Activated CD4-positive, alpha-beta T cell treated with anti-CD3 and anti-CD28 coated beads, Interleukin-2, amount 50 U/mL, for 16 hours (primary cell): ENCODE measurements at regions not wholly inside any gene's neighbourhood (a gene's known extent, or its start where the extent isn't known, plus 50 kb on each side); places are given as distances from the start of the nearest gene placed in this dataset.

Experiments
- DNase-seq: peaks from one replicate; pipeline ENCODE4 v3.0.0-alpha.2; 2020

DNA sequence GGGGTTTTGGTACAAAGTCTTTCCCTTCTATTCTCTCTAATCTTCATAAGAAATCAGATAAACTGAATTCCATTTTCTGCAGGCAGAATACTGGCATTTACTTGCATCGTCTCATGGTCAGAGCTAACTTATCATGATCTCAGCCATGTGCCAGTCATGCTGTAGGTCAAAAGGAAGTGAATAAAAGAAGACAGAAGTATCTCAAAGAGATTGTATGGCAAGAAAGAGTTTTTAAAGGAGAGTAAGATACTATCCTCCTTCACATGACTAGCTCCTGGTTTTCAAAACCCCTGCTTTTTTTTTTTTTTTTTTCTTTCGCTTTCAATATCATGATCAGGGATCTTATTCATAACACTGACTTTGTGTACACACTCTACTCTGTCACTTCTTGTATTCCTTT, 398.3 kb downstream of the C6orf118 start:
- no peak for DNase-seq

DNA sequence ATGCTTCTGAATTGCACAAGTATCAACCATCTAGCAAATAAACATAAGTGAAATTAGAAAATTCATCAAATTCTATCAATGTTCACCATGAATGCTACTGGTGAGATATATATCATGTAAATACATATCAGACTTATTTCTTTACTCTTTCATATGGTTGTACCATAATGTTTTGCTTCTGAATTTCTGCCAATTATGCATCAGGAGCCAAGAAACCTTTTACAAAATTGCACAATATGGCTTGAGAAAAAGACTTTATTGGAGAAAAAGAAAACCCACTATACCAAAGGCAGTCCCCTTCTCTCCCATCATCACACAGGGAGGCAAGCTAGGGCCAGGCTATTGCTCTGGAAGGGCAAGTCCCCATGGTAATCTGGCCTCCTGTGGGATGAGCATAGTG, 402.6 kb downstream of the C6orf118 start:
- no peak for DNase-seq

DNA sequence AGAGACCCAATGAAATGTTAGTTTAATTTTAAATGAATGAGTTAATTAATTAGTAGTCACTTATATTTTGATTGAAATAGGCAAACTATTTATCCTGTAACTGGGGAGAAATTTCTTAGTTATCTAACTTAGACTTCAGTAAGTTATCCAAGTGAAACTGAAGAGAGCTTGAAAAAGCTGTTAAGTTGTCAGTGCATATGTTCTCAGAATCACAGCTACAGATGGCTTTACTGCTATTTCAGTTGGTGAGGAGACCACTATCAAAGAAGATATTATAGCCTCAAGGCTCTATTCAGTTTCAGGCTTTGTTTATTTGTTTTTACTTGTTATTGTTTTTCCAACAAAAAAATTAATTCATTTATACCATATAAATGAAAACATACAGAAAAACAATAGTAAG, 404.1 kb downstream of the C6orf118 start:
- no peak for DNase-seq

- DNase-seq, result no peak
Observed at GRCh38 chr6:164898412-164898811, 411.0 kb downstream of the C6orf118 start.

GRCh38 chr6:164897523-164898235, 411.7 kb downstream of the C6orf118 start:
- no peak for DNase-seq

DNA sequence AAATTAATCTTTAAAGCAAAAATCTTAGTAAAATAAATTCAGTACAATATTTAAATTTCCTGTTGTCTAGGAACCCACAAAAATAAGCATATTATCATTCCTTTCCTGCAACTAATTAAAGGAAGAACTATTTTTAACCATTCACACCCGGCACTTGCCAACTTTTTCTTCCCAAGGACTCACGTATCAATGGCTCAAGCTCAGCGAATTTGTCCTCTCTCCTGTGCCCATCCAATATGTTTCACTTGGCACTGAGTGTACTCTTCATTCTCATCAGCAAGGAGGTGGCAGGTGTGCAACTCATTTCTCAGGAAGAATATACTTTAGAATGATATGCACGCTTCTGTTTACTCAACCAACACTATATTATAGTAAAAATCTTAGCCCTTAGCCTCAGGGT, 419.4 kb downstream of the C6orf118 start:
- no peak for DNase-seq

DNA sequence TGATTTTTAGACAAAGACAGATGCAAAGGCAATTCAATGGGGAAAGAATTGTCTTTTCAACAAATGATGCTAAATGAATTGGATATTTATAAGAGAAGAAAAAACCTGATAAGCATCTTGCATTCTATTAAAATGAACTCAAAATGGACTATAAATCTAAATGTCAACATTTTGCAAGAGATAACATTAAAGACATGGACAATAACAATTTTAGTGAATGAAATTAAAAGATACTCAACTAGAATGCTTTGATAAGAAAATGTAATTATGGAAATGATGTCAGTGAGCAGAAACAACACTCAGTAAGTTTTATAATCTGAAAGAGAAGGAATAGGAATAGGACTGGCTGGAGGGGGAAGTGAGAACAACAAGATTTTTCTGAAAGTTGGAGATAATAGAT, 421.7 kb downstream of the C6orf118 start:
- DNase-seq, result no peak

DNA sequence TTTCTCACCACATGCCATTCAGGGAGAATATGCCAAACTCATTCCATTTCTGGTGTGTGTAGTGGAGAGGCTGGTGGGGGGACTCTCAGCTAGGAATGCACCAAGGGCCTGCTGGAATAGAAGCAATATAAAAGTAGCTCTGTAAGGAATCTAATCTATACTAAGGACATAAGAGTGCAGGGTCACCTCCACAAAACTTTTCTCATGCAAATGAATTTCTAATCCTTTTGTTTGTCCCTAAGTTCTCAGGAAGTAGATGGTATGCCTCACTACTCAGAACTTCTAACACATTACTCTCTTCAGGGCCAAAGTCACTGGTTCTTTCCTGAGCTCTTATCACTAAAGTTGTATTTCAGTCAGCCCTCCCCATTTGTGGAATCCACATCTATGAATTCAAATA, 427.2 kb downstream of the C6orf118 start:
- no peak for DNase-seq

- no peak for DNase-seq
Observed at GRCh38 chr6:164871783-164872182, 437.6 kb downstream of the C6orf118 start.

GRCh38 chr6:164870164-164870563, 439.2 kb downstream of the C6orf118 start:
- DNase-seq, result no peak

DNA sequence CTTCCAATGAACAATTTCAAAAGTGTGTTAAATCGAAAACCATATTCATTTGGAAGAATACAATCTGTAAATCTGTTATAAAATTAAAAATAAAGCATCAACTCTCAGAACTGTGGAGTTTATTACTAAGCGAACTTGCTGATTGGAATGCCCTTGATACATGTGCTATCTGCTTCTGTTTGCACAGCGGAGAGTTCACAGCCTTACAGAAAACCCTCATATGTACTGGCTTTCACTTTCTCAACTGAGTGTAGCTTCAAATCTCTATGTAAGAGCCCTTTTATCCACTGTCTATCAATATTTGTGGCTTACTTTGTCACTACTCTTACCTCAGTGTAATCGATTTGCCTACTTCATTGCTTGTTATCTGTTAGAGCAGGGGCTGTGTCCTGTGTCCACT, 447.4 kb downstream of the C6orf118 start:
- no peak for DNase-seq

DNA sequence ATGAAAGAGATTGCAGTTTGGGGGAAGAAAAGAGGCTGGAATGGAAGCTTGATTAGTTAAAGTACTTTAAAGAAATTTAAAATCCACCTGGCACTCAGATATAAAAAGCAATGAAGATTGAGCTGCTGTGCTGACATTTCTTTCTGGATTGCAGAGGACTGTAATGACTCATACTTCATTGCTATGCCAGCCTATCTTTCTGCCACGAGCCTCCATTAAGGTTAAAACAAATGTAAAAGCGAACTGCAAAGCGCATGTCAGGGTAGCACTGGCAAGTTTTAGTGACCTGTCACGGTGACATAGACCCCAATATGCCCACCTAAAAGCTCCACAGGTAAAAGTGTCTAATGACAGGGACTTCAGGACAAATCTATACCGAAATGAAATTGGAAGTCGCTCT, 449.6 kb downstream of the C6orf118 start:
- no peak for DNase-seq

- DNase-seq, result no peak
Observed at GRCh38 chr6:164856138-164856537, 453.3 kb downstream of the C6orf118 start.

- DNase-seq, result no peak
Observed at GRCh38 chr6:164855281-164855680, 454.1 kb downstream of the C6orf118 start.

GRCh38 chr6:164854526-164854925, 454.9 kb downstream of the C6orf118 start:
- no peak for DNase-seq

GRCh38 chr6:164845773-164846172, 463.6 kb downstream of the C6orf118 start:
- no peak for DNase-seq

DNA sequence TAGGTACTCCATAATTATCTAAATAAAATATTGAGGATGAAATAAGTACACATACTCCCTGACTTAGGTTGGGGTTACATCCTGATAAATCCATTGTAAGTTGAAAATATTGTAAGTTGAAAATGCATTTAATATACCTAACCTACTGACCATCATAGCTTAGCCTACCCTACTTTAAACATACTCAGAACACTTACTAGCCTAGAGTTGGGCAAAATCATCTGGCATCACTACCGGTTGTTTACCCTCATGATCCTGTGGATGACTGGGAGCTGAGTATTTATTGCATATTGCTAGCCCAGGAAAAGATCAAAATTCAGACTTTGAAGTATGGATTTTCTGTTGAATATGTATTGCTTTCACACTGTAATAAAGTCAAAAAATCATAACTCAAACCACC, 467.3 kb downstream of the C6orf118 start:
- no peak for DNase-seq

DNA sequence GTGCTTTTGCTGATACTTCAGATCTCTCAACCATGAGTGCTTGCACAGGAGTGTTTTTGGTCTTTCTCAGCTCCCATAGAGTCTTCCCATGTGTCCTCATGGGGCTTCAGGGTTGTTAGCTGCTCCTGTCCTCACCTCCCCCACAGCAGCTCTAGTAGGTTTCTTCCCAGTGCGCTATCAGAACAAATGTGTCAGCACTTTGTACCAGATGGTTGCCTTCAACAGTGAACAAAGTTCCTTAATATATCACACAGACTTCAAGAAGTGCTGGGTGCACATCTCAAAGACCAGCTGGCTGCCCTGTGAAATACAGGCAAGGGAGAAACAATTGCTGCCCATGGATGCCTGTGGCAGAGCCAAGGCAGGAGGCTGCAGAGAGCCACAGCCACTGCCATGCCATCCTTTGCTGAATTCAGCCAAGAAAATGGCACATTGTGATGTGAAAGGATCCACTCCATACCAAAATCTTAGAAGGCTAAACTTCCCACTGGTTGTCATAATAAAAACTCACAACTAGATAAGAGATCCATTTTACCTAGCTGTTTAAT, 471.3 kb downstream of the C6orf118 start:
- DNase-seq, result no peak

GRCh38 chr6:164836486-164836885, 472.9 kb downstream of the C6orf118 start:
- no peak for DNase-seq

DNA sequence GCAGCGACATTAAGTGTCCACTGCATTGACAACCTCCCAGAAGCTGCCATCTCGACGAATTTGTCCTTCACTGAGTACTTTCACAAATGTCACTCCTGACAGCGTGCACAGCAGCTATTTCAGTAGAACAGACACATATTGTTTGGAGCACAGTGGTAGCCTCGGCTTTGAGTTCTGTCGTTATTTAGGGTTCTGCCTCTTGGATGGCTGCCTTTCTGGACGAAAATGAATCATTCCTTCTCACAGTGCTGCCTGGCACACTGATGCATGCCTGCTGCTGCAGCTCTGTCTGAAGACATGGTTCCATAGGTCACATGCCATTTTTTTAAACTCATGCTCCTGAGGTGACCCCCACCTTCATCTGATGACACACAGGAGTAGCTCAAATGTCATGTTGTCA, 477.0 kb downstream of the C6orf118 start:
- DNase-seq, result no peak

DNA sequence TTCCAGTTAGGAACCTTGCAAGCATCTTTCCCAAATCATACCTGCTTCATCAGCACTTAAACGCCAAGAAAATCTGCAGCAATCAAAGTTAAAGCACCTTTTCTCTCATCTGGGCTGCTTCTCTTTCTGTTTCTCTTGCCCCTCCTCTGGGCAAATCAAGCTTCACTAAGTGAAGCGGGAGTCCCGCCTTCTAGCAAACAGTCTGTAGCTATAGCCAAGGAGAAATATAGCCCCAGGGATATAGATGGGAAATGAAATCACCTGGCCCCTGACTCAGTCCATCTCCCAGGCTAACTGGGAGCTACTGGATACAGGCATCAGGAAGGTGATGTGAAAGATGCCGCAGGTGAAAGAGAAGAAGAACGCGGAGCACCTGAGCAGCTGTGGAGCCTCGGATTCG, 481.9 kb downstream of the C6orf118 start:
- DNase-seq, result no peak

DNA sequence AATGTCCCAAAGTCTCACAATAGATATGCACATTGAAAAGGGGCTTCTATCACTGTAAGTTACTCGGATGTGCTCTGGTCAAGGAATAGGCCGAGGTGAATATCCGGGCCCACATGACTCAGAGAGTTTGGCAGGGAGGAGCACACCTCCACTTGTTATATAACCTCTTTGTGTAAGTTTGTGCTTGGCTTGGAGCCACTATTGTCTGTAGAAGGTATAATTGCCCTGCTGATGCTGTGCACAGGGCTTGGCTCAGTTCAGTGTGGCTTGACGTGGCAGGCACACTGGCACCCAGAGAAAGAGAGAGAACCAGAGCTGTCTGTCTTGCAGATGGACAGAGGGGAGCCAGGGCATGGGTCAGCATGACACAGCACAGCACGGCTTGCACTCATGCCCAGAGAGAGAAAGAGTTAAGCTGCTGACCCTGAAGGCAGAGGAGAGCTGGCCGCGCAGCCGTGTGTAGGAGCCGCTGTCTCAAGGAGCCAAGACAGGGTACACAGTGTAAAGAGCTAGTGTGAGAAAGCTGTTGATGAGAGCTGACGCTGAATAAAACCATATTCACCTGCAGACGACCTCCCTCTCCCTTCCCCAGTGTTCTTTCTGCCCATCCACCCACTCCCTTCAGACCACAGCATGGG, 482.5 kb downstream of the C6orf118 start:
- no peak for DNase-seq

DNA sequence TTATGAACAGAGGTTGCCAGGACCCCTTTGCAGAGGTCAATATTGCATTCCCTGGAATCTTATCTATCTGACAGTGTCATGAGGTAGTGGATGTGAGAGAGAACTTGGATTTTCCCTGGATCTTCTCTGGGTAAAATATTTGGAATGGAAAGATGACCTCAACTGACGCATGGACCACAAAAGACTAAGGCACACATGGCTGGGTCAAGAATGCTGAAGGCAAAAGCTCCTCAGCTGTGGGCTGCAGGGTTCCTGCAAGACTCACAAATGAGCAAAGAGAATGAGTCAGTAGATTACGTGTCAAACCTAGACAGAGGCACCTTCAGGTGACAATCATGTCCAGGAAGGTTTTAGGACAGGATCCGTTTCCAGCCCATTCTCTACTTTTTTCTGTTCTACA, 484.0 kb downstream of the C6orf118 start:
- no peak for DNase-seq

DNA sequence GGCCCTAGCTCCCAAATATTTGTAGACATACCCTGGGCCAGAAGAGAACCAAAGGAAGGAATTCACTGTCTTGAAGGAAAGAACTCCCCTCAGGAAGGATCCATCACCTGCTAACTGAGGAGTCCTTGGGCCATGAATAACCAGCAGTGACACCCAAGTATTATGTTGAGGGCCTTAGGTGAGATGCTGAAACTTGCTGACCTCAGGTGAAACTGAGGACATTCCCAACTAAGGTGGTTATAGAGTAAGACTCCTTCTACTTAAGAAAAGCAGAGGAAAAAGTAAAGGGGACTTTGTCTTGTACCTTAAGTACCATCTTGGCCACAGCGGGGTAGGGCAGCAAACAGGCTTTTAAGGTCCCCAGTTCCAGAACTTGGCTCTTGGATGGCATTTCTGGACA, 491.7 kb downstream of the C6orf118 start:
- no peak for DNase-seq

- no peak for DNase-seq
Observed at GRCh38 chr6:164812706-164813105, 496.7 kb downstream of the C6orf118 start.
